ENCODE measurements at regions not wholly inside any gene's neighbourhood (a gene's known extent, or its start where the extent isn't known, plus 50 kb on each side); places are given as distances from the start of the nearest gene placed in this dataset.

DNA sequence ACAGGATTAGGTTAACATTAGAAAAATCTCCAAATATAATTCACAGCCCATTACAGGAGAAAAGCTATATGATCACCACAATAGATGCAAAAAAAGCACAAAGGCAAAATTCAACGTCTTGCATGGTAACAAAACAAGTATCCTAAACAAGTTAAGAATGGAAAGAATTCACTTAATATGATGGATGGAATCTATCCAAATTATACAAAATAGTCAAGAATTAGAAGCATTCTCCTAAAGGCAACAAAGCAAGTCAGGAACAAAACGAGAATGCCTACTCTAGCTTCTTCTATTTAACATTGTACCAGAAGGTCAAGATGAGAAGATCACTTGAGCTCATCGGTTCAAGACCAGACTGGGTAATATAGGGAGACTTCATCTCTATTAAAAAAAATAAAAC is 442.8 kb downstream of the SETD4 start:
- no CpG with 5 or more reads among the region's 3 CpGs for WGBS (ENCODE audit: insufficient coverage)
- H3K36me3 ChIP-seq (replicated peaks in 1 of 2; ENCODE audit: control insufficient read depth in 1 of 2, insufficient read depth in 2 of 2, low read length in 2 of 2) = no peaks in the 10 kb centered on the region
- peaks cover 0 to 6% of the 10 kb centered on the region in 2 donors for H3K4me1 ChIP-seq (ENCODE audit: control insufficient read depth in 1 of 2, insufficient read depth in 2 of 2, low read length in 2 of 2)
- H3K79me2 ChIP-seq (ENCODE audit: insufficient read depth, low read length) = no peaks in the 10 kb centered on the region
- no peak overlapping the region for H3K4me2 ChIP-seq (replicated peaks; ENCODE audit: extremely low read depth, low read length, poor library complexity, severe bottlenecking)
- Mint-ChIP-seq H3K9me3 (peaks cover 0 to 5% (median 1%) of the 10 kb centered on the region in 7 donors), H3K27me3 (ENCODE audit: low read depth in 3 of 3) (no peaks in the 10 kb centered on the region), H3K4me1 (peaks cover 7% of the 10 kb centered on the region), H3K36me3 (no peaks in the 10 kb centered on the region), H3K4me3 (no peak overlapping the region), H3K27ac (no peak overlapping the region)
- intact Hi-C loops (cut with micrococcal nuclease) = no loop called here
- H3K9ac ChIP-seq (ENCODE audit: insufficient read depth, low read length, poor library complexity, severe bottlenecking) = no peak overlapping the region
- TF ChIP-seq, protein P1, sequence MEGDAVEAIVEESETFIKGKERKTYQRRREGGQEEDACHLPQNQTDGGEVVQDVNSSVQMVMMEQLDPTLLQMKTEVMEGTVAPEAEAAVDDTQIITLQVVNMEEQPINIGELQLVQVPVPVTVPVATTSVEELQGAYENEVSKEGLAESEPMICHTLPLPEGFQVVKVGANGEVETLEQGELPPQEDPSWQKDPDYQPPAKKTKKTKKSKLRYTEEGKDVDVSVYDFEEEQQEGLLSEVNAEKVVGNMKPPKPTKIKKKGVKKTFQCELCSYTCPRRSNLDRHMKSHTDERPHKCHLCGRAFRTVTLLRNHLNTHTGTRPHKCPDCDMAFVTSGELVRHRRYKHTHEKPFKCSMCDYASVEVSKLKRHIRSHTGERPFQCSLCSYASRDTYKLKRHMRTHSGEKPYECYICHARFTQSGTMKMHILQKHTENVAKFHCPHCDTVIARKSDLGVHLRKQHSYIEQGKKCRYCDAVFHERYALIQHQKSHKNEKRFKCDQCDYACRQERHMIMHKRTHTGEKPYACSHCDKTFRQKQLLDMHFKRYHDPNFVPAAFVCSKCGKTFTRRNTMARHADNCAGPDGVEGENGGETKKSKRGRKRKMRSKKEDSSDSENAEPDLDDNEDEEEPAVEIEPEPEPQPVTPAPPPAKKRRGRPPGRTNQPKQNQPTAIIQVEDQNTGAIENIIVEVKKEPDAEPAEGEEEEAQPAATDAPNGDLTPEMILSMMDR (IDR thresholded peaks at IDR 0.05) = no peak
- no peaks in the 10 kb centered on the region for H3K9me3 ChIP-seq (replicated peaks in 1 of 2; ENCODE audit: control insufficient read depth in 1 of 2, insufficient read depth in 1 of 2, low read length in 2 of 2)
- H3K27ac ChIP-seq (ENCODE audit: low read depth in 1 of 2, low read length in 2 of 2) = no peak overlapping the region
- no peak overlapping the region for H2AFZ ChIP-seq (ENCODE audit: insufficient read depth, low read depth, low read length, poor library complexity, severe bottlenecking)
- H3K27me3 ChIP-seq (ENCODE audit: control insufficient read depth in 2 of 2, insufficient read depth in 2 of 2, low read length in 2 of 2) = no peaks in the 10 kb centered on the region
- H3K4me3 ChIP-seq (replicated peaks in 1 of 3; ENCODE audit: low read depth in 2 of 3, low read length in 3 of 3) = no peak overlapping the region
- no peaks in the 10 kb centered on the region for H4K20me1 ChIP-seq (ENCODE audit: insufficient read depth, low read length)
- DNase-seq = no peak

DNA sequence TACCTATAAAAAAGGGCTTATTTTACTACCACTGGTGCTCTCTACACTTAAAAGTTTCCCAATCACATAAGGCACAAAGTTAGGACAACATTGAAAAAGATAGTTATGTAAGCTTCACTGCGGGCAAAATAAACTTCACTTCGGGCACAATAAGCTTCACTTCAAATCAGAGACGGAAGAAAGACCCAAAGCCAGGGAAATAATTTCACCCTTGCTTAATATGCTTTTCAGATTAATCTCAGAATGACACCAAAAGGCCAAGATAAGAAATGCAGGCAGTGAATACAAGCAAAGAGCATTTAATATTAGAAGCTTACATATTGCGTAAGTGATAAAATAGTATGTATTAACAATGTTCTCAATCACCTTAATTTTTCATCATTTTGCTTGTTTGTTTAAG is 444.2 kb downstream of the SETD4 start:
- H3K4me2 ChIP-seq (replicated peaks; ENCODE audit: extremely low read depth, low read length, poor library complexity, severe bottlenecking) = no peak overlapping the region
- no CpG with 5 or more reads among the region's 4 CpGs for WGBS (ENCODE audit: insufficient coverage)
- TF ChIP-seq, protein P1 (IDR thresholded peaks at IDR 0.05) = peak; percentile 32

More for the DNA sequence above, 444.2 kb downstream of the SETD4 start:
- peaks cover 7% of the 10 kb centered on the region for H3K4me1 Mint-ChIP-seq
- Histone ChIP-seq H3K79me2 (ENCODE audit: insufficient read depth, low read length) (no peaks in the 10 kb centered on the region), H2AFZ (ENCODE audit: insufficient read depth, low read depth, low read length, poor library complexity, severe bottlenecking) (no peak overlapping the region), H3K4me3 (replicated peaks in 1 of 3; ENCODE audit: low read depth in 2 of 3, low read length in 3 of 3) (no peak overlapping the region), H3K9me3 (replicated peaks in 1 of 2; ENCODE audit: control insufficient read depth in 1 of 2, insufficient read depth in 1 of 2, low read length in 2 of 2) (no peaks in the 10 kb centered on the region), H3K27me3 (ENCODE audit: control insufficient read depth in 2 of 2, insufficient read depth in 2 of 2, low read length in 2 of 2) (no peaks in the 10 kb centered on the region), H3K4me1 (ENCODE audit: control insufficient read depth in 1 of 2, insufficient read depth in 2 of 2, low read length in 2 of 2) (peaks cover 0 to 6% of the 10 kb centered on the region in 2 donors), H3K9ac (ENCODE audit: insufficient read depth, low read length, poor library complexity, severe bottlenecking) (no peak overlapping the region), H4K20me1 (ENCODE audit: insufficient read depth, low read length) (no peaks in the 10 kb centered on the region), H3K27ac (ENCODE audit: low read depth in 1 of 2, low read length in 2 of 2) (no peak overlapping the region), H3K36me3 (replicated peaks in 1 of 2; ENCODE audit: control insufficient read depth in 1 of 2, insufficient read depth in 2 of 2, low read length in 2 of 2) (no peaks in the 10 kb centered on the region)
- H3K4me3 Mint-ChIP-seq = no peak overlapping the region
- no peaks in the 10 kb centered on the region for H3K27me3 Mint-ChIP-seq (ENCODE audit: low read depth in 3 of 3)
- no peaks in the 10 kb centered on the region for H3K36me3 Mint-ChIP-seq
- H3K27ac Mint-ChIP-seq = peak overlapping the region in 1 of 7 donors; percentile 19
- DNase-seq = no peak
- intact Hi-C loops (cut with micrococcal nuclease) = no loop called here
- peaks cover 0 to 2% (median 0%) of the 10 kb centered on the region in 7 donors for H3K9me3 Mint-ChIP-seq

All from CD14-positive monocyte (primary cell).